SK-N-SH treated with all-trans-retinoic acid at 6 μM for 48 hours (cell line): ENCODE measurements at regions not wholly inside any gene's neighbourhood (a gene's known extent, or its start where the extent isn't known, plus 50 kb on each side); places are given as distances from the start of the nearest gene placed in this dataset.

Source experiments
- ATAC-seq: fragments of 200-7000 bp; cut with Tn5 transposase; 3 replicates; pipeline ENCODE4 v1.9.1; 2020; ENCODE audit warnings: mild to moderate bottlenecking, moderate library complexity
- ARNTL ChIP-seq: fragments of 450-650 bp; formaldehyde crosslinking; IDR thresholded peaks from 2 replicates; pipeline ENCODE4 v1.5.0; 2020; ENCODE audit warnings: low read depth, mild to moderate bottlenecking, moderate library complexity, borderline replicate concordance
- BACH2 ChIP-seq: fragments of 250-450 bp; sonication (Bioruptor Pico); IDR thresholded peaks from 2 replicates; pipeline ENCODE4 v1.9.0; 2021; ENCODE audit warnings: mild to moderate bottlenecking, borderline replicate concordance
- CSDC2 ChIP-seq: fragments of 250-450 bp; sonication (Bioruptor Pico); IDR thresholded peaks from 2 replicates; pipeline ENCODE4 v1.5.0; 2020; ENCODE audit warnings: mild to moderate bottlenecking, moderate library complexity
- CSRNP3 ChIP-seq: fragments of 250-450 bp; sonication (Bioruptor Pico); IDR thresholded peaks from 2 replicates; pipeline ENCODE4 v1.5.1; 2021; ENCODE audit warnings: mild to moderate bottlenecking, moderate library complexity
- GLIS3 ChIP-seq: fragments of 250-450 bp; sonication (Bioruptor Pico); IDR thresholded peaks from 2 replicates; pipeline ENCODE4 v1.5.0; 2020; ENCODE audit warnings: mild to moderate bottlenecking, moderate library complexity
- ISL1 ChIP-seq: fragments of 250-450 bp; sonication (Bioruptor Pico); IDR thresholded peaks from 2 replicates; pipeline ENCODE4 v2.1.2; 2022; ENCODE audit warnings: mild to moderate bottlenecking, moderate library complexity
- OSR1 ChIP-seq: fragments of 250-450 bp; sonication (Bioruptor Pico); IDR thresholded peaks from 2 replicates; pipeline ENCODE4 v1.8.0; 2022; ENCODE audit warnings: moderate library complexity, mild to moderate bottlenecking, inconsistent platforms
- PATZ1 ChIP-seq: fragments of 250-450 bp; sonication (Bioruptor Pico); IDR thresholded peaks from 2 replicates; pipeline ENCODE4 v1.8.0; 2020; ENCODE audit warnings: mild to moderate bottlenecking, moderate library complexity, borderline replicate concordance
- PPARA ChIP-seq: fragments of 250-450 bp; sonication (Bioruptor Pico); IDR thresholded peaks from 2 replicates; pipeline ENCODE4 v1.5.0; 2020; ENCODE audit warnings: mild to moderate bottlenecking, borderline replicate concordance
- RARB ChIP-seq: fragments of 250-450 bp; sonication (Bioruptor Pico); IDR thresholded peaks from 2 replicates; pipeline ENCODE4 v1.8.0; 2021; ENCODE audit warnings: mild to moderate bottlenecking, moderate library complexity
- SNAI2 ChIP-seq: fragments of 250-450 bp; sonication (Bioruptor Pico); IDR thresholded peaks from 2 replicates; pipeline ENCODE4 v1.5.0; 2020; ENCODE audit warnings: mild to moderate bottlenecking, moderate library complexity
- TCF4 ChIP-seq: fragments of 250-450 bp; sonication (Bioruptor Pico); IDR thresholded peaks from 2 replicates; pipeline ENCODE4 v1.8.0; 2021; ENCODE audit warnings: mild to moderate bottlenecking, moderate library complexity, borderline replicate concordance
- TOX ChIP-seq: fragments of 250-450 bp; sonication (Bioruptor Pico); IDR thresholded peaks from 2 replicates; pipeline ENCODE4 v1.8.0; 2021; ENCODE audit warnings: mild to moderate bottlenecking, moderate library complexity, borderline replicate concordance
- TSHZ2 ChIP-seq: fragments of 250-450 bp; sonication (Bioruptor Pico); IDR thresholded peaks from 2 replicates; pipeline ENCODE4 v1.5.0; 2020; ENCODE audit warnings: mild to moderate bottlenecking, moderate library complexity
- ZC3H10 ChIP-seq: fragments of 250-450 bp; sonication (Bioruptor Pico); IDR thresholded peaks from 2 replicates; pipeline ENCODE4 v1.5.1; 2021; ENCODE audit warnings: mild to moderate bottlenecking, moderate library complexity
- ZNF565 ChIP-seq: fragments of 450-650 bp; formaldehyde crosslinking; conservative IDR thresholded peaks from 2 replicates; pipeline ENCODE4 v1.5.0; 2020; ENCODE audit warnings: low read depth, mild to moderate bottlenecking, moderate library complexity
- ZNF70 ChIP-seq: fragments of 450-650 bp; formaldehyde crosslinking; IDR thresholded peaks from 2 replicates; pipeline ENCODE4 v1.5.0; 2020; ENCODE audit warnings: mild to moderate bottlenecking, moderate library complexity
- ZNF8 ChIP-seq: fragments of 450-650 bp; formaldehyde crosslinking; IDR thresholded peaks from 2 replicates; pipeline ENCODE4 v1.5.0; 2020; ENCODE audit warnings: mild to moderate bottlenecking, moderate library complexity
- TF ChIP-seq, protein P1 (sequence below): fragments of 250-450 bp; sonication (Bioruptor Pico); IDR thresholded peaks from 2 replicates; pipeline ENCODE4 v1.5.1; 2020; ENCODE audit warnings: low read depth, mild to moderate bottlenecking, moderate library complexity
- TF ChIP-seq, protein P2 (sequence below): fragments of 250-450 bp; sonication (Bioruptor Pico); IDR thresholded peaks from 2 replicates; pipeline ENCODE4 v1.8.0; 2021; ENCODE audit warnings: low read depth, mild to moderate bottlenecking, moderate library complexity, borderline replicate concordance

DNA sequence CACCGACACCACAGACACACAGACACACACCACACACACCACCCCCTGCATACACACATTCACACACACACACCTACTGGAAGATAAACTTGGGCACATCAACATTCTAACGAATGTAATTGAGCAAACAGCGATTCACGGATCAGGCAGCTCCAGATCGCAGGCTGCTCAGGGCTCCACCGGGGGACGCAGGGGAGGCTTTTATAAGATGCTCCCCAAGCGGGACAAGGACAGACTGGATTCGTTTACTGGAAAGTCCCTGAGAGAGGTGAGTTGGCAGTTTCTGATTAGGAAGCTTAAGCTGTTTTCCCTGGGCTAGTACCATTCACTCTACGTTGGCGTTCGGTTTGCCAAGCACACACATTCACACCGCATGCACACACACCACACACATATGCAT is 281.3 kb downstream of the IRF8 start:
- TF ChIP-seq, protein P1, sequence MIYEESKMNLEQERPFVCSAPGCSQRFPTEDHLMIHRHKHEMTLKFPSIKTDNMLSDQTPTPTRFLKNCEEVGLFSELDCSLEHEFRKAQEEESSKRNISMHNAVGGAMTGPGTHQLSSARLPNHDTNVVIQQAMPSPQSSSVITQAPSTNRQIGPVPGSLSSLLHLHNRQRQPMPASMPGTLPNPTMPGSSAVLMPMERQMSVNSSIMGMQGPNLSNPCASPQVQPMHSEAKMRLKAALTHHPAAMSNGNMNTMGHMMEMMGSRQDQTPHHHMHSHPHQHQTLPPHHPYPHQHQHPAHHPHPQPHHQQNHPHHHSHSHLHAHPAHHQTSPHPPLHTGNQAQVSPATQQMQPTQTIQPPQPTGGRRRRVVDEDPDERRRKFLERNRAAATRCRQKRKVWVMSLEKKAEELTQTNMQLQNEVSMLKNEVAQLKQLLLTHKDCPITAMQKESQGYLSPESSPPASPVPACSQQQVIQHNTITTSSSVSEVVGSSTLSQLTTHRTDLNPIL, result no peak
- no peak for TF ChIP-seq RARB (CRISPR knock-in tag)
- no peak for TF ChIP-seq TSHZ2 (CRISPR knock-in tag)
- TF ChIP-seq TOX (CRISPR knock-in tag), result no peak
- no peak for TF ChIP-seq ISL1 (CRISPR knock-in tag)
- no peak for TF ChIP-seq BACH2
- TF ChIP-seq GLIS3, result no peak
- TF ChIP-seq ZNF8, result no peak
- TF ChIP-seq CSRNP3 (CRISPR knock-in tag), result no peak
- no peak for TF ChIP-seq PATZ1
- TF ChIP-seq CSDC2 (CRISPR knock-in tag), result no peak
- TF ChIP-seq, protein P2, sequence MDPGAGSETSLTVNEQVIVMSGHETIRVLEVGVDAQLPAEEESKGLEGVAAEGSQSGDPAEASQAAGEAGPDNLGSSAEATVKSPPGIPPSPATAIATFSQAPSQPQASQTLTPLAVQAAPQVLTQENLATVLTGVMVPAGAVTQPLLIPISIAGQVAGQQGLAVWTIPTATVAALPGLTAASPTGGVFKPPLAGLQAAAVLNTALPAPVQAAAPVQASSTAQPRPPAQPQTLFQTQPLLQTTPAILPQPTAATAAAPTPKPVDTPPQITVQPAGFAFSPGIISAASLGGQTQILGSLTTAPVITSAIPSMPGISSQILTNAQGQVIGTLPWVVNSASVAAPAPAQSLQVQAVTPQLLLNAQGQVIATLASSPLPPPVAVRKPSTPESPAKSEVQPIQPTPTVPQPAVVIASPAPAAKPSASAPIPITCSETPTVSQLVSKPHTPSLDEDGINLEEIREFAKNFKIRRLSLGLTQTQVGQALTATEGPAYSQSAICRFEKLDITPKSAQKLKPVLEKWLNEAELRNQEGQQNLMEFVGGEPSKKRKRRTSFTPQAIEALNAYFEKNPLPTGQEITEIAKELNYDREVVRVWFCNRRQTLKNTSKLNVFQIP, result no peak
- TF ChIP-seq SNAI2 (CRISPR knock-in tag), result no peak
- no peak for TF ChIP-seq TCF4 (CRISPR knock-in tag)
- TF ChIP-seq ZNF70 (CRISPR knock-in tag), result no peak
- no peak for TF ChIP-seq ARNTL (CRISPR knock-in tag)
- TF ChIP-seq ZC3H10 (CRISPR knock-in tag), result no peak
- no peak for TF ChIP-seq ZNF565 (CRISPR knock-in tag)
- TF ChIP-seq PPARA (CRISPR knock-in tag), result no peak
- ATAC-seq, result no peak

DNA sequence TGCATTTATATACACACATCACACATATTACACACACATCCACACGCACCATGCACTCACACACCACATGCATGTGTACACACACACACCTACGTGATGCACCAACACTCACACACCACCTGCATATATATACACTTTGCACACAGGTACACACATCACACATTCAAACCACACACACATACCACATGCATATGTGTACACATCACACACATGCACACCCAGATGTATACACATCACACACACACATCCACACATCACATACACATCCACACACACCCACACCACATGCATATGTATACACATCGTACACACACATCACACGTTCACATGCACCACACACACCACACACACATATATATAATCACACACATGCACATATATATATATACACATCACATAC is 281.8 kb downstream of the IRF8 start:
- no peak for TF ChIP-seq CSDC2 (CRISPR knock-in tag)
- ATAC-seq, result no peak

DNA sequence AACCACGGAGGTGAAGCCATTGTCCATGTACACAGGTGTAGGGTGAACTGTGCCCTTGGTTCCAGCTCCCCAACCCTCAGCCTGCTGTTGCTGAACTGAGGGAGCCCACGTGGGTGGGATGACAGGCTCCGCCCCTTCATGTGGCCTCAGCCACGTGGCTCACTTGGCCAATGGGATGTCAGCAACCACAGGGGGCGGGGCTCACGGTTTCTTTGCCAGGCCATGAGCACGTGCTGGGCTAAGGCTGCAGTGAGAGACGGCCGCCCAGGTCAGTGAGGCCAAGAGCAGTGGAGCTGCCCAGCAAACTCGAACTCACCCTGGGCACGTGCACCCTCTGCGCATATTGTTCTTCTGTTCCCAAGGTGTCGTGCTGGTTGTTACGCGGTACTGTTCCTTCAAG is 282.6 kb downstream of the IRF8 start:
- TF ChIP-seq ZC3H10 (CRISPR knock-in tag), result no peak
- ATAC-seq, result no peak

DNA sequence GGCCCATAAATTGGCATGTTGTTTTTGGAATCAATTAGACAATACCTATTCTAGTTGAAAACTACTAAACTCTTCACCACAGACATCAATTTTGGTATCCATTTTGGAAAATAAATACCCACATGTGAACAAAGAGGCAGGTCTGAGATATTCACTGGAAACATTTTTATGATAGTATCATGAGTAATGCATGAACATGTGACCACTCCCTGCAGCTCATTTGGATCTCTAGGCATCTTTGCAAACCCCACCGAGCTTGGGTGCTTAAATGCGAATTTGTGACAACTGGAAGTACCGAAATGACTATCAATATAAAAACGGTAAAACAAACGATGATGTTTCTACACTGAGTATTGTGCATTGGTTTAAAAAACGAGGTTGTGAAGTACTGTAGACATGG is 285.2 kb downstream of the IRF8 start:
- TF ChIP-seq ARNTL (CRISPR knock-in tag) (no peak), OSR1 (CRISPR knock-in tag) (no peak), TOX (CRISPR knock-in tag) (no peak)
- TF ChIP-seq, all 23 proteins: peak for 0
- no peak for ATAC-seq
